Ovary (tissue), 7 donors: ENCODE measurements at regions not wholly inside any gene's neighbourhood (a gene's known extent, or its start where the extent isn't known, plus 50 kb on each side); places are given as distances from the start of the nearest gene placed in this dataset.

Experiments
- DNase-seq, 5 donors: peaks; one replicate each; pipeline ENCODE4 v3.0.0-alpha.2; 2019 to 2020
- H3K27ac ChIP-seq, 2 donors: fragments of 200-600 bp; one replicate each; pipeline versions ENCODE4 v1.5.1 to v1.8.0; 2019 to 2022
- H3K27me3 ChIP-seq: fragments of 200-600 bp; one replicate; pipeline ENCODE4 v1.8.0; 2022
- H3K36me3 ChIP-seq: fragments of 200-600 bp; sonication (generic); one replicate; pipeline ENCODE4 v1.5.1; 2019
- H3K4me1 ChIP-seq: one replicate; pipeline ENCODE4 v1.8.1; 2013; ENCODE audit warnings: mild to moderate bottlenecking, moderate library complexity; ENCODE audit not compliant: insufficient read depth
- H3K4me3 ChIP-seq: fragments of 200-600 bp; sonication (generic); one replicate; pipeline ENCODE4 v1.5.1; 2017
- H3K9me3 ChIP-seq, 2 donors: fragments of 200-600 bp in 1 of 2; sonication (generic) in 1 of 2; one replicate each; pipeline versions ENCODE4 v1.5.1 to v1.8.1; 2013 to 2019; ENCODE audit warnings: mild to moderate bottlenecking in 1 of 2, moderate library complexity in 1 of 2
- EP300 ChIP-seq: sonication (generic); formaldehyde crosslinking; IDR thresholded peaks from one replicate; pipeline ENCODE4 v1.6.1; 2017; ENCODE audit warnings: antibody characterized with exemption
- POLR2A ChIP-seq: fragments of 450-650 bp; IDR thresholded peaks from one replicate; pipeline ENCODE4 v1.6.1; 2017; ENCODE audit warnings: antibody characterized with exemption, mild to moderate bottlenecking, moderate library complexity
- WGBS, 3 donors: extraction: QIAGEN DNeasy Blood & Tissue Kit in 1 of 3; methylation state at CpG; one replicate each; pipeline versions ENCODE4 v1.1.5 to v1.1.7; 2013 to 2017; 5-methylcytosine and 5-hydroxymethylcytosine counted together
- intact Hi-C, 4 donors: fragments of 100-400 bp; cut with DNase I; formaldehyde crosslinking; loops; one replicate each; pipeline versions ENCODE4 v1.11.0 to v1.15.1; 2022 to 2023
- TF ChIP-seq, protein P1 (sequence below), 3 donors: fragments of 450-650 bp in 2 of 3; fragments of 200-600 bp in 1 of 3; IDR thresholded peaks; one replicate each; pipeline versions ENCODE4 v1.5.1 to v1.8.0; 2016 to 2022; ENCODE audit warnings: antibody characterized with exemption in 3 of 3, mild to moderate bottlenecking in 1 of 3
- donor health status: DM: no; HTN: no; CAD: no; lungs with moderate emphysema.
- donor health status: DM: no; HTN: no; CAD: no.
- donor health status: Bipolar disorder and iron deficiency.
- donor health status: DM: no; HTN: no; CAD: no.
- donor health status: DM: yes; HTN: yes; CAD: no.

DNA sequence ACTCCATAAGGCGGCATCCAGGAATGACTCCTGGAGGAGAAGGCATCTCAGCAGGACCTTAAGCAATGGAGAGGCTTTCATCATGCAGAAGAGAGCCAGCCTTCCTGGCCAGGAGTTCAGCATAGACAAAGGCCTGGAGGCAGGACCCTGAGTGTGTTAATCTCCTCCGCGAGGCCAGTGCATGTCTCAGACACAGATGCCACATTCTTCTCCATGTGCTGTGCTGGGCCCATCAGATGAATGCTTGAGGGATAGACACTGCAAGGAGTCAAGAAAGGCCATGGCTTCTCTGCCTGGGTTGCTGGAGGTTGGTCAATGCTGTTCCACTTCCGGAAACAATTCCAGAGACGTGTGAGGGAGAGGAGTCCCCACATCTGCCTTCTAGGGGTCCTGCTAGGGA, 147.5 kb downstream of the IRX5 start:
- Histone ChIP-seq H3K4me3 (no peak overlapping the region), H3K27me3 (no peaks in the 10 kb centered on the region), H3K9me3 (no peaks in the 10 kb centered on the region), H3K27ac (no peak overlapping the region), H3K36me3 (no peaks in the 10 kb centered on the region), H3K4me1 (no peaks in the 10 kb centered on the region)
- DNase-seq, result no peak
- TF ChIP-seq, protein P1, sequence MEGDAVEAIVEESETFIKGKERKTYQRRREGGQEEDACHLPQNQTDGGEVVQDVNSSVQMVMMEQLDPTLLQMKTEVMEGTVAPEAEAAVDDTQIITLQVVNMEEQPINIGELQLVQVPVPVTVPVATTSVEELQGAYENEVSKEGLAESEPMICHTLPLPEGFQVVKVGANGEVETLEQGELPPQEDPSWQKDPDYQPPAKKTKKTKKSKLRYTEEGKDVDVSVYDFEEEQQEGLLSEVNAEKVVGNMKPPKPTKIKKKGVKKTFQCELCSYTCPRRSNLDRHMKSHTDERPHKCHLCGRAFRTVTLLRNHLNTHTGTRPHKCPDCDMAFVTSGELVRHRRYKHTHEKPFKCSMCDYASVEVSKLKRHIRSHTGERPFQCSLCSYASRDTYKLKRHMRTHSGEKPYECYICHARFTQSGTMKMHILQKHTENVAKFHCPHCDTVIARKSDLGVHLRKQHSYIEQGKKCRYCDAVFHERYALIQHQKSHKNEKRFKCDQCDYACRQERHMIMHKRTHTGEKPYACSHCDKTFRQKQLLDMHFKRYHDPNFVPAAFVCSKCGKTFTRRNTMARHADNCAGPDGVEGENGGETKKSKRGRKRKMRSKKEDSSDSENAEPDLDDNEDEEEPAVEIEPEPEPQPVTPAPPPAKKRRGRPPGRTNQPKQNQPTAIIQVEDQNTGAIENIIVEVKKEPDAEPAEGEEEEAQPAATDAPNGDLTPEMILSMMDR (IDR thresholded peaks at IDR 0.05), result no peak
- TF ChIP-seq EP300, result no peak
- TF ChIP-seq POLR2A, result no peak
- intact Hi-C loops, result no loop called here
- WGBS, 3 donors, result 88 to 91% (median 90%) methylated on average over 5 of the region's 5 CpGs

DNA sequence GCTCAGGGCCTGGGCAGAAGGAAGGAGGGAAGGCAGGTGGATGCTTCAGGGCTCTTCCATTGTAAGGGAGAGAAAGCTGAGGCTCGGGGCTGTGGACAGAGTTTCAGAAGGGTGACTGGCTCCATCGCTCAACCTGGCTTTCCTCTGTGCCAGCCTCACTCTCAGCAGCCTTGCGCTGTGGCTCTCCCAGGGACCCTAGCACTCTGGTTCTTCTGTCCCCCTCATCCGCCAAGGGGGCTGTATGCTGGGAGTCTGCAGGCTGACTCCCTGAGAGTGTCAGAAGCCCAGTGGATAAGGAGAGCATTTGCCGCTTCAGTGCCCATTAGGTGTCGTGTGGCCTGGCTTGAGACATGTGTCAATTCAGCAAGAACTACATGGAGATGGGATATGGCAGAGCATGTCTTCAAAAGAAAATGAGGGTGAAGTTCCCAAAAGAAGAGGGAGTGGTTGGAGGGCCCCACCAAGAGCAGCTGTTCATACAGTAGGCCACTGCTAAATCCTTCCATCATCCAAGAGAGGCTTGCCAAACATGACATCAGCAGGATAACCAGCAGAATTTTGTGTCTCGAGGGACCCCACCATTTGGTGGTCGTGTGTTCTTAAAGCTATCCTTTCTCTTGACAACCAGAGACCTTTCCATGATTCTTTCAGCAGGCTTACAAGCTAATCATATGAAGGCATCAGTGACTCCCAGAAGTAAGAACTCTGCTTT, 148.2 kb downstream of the IRX5 start:
- Histone ChIP-seq H3K4me3 (no peak overlapping the region), H3K27ac (no peak overlapping the region), H3K4me1 (no peaks in the 10 kb centered on the region), H3K36me3 (no peaks in the 10 kb centered on the region), H3K9me3 (no peaks in the 10 kb centered on the region), H3K27me3 (no peaks in the 10 kb centered on the region)
- WGBS, 3 donors, result 84 to 89% (median 86%) methylated on average over 8 of the region's 8 CpGs
- no peak for DNase-seq
- intact Hi-C loops, result no loop called here
- TF ChIP-seq EP300 (no peak), POLR2A (no peak)
- TF ChIP-seq, protein P1 (IDR thresholded peaks at IDR 0.05), result no peak

DNA sequence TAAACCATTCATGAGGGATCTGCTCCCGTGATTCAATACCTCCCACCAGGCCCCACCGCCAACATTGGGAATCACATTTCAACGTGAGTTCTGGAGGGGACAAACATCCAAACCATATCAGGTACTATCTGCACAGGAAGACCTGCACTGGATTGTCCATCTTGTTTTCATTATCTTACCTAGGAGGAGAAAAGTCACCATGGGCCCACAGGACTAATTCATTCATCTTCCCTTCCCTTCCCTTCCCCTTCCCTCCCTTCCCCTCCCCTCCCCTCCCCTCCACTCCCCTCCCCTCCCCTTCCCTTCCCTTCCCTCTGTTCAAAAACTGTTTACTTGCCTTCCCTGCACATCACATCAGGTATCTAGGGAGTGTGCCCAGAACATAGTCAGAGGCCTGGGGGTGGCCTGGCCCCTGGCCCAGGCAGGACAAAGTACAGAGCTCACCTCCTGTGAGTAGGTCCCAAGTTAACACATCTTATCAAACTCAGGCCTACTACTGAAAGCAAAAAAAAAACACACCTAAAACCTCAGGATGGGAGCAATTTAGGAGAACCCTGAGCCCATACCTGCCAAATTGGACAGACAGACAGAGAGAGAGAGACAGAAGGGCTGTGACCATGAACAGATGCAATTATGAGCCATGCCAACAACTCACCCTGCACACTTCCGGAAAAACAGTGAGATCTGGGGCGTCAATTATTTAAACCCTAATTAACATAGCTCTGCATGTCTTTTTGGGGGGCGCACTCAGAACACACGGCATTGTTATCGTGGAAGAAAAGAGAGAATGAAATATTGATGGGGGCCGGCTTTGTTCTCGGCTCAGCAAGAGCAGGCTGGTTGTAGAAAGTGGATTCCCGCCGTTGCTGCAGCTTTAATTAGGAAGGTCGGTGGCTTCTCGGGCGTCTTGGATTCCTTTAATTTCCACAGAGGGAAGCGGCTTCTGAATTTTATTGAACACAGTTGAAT, 151.2 kb downstream of the IRX5 start:
- Histone ChIP-seq H3K9me3 (no peaks in the 10 kb centered on the region), H3K27ac (no peak overlapping the region), H3K27me3 (no peaks in the 10 kb centered on the region), H3K36me3 (no peaks in the 10 kb centered on the region), H3K4me3 (no peak overlapping the region), H3K4me1 (no peaks in the 10 kb centered on the region)
- DNase-seq, result no peak
- TF ChIP-seq EP300 (no peak), POLR2A (no peak)
- TF ChIP-seq, protein P1 (IDR thresholded peaks at IDR 0.05), result no peak
- 22 to 33% (median 28%) methylated on average over 16 of the region's 16 CpGs for WGBS, 3 donors
- intact Hi-C loops, result no loop called here

DNA sequence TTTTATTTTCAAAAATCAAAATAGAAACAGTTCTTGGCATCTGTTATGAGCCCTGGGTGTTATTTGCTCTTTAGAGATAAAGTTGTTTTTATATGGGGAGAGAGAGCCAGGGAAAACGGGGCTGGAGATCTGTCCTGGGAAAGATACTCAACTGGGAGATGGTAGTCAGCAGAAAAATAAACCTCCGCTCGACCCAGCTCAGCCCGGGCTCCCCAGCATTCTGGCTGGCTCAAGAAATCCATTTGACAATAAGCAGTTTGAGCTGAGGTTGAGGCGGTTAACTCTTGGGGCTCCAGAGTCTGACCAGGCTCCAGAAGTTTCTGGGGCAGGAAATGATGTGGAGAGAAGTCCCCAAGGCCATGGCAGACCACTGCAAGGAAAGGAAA, 151.9 kb downstream of the IRX5 start:
- DNase-seq, result no peak
- no peaks in the 10 kb centered on the region for H3K9me3 ChIP-seq
- no peak for TF ChIP-seq POLR2A
- TF ChIP-seq, protein P1 (IDR thresholded peaks at IDR 0.05), result no peak
- H3K27me3 ChIP-seq, result no peaks in the 10 kb centered on the region
- H3K4me1 ChIP-seq, result no peaks in the 10 kb centered on the region
- 12 to 19% (median 16%) methylated on average over 5 of the region's 5 CpGs for WGBS, 3 donors
- no peak overlapping the region for H3K4me3 ChIP-seq
- intact Hi-C loops, result no loop called here
- no peak overlapping the region for H3K27ac ChIP-seq
- H3K36me3 ChIP-seq, result no peaks in the 10 kb centered on the region
